Ishikawa (cell line): ENCODE measurements at regions not wholly inside any gene's neighbourhood (a gene's known extent, or its start where the extent isn't known, plus 50 kb on each side); places are given as distances from the start of the nearest gene placed in this dataset.

Source experiments
- CEBPB ChIP-seq: IDR thresholded peaks from 2 replicates; pipeline ENCODE4 v1.6.1; 2012
- CREB1 ChIP-seq: IDR thresholded peaks from 2 replicates; pipeline ENCODE4 v1.6.1; 2012; ENCODE audit warnings: low read depth
- EGR1 ChIP-seq: IDR thresholded peaks from 2 replicates; pipeline ENCODE4 v1.6.1; 2012
- EP300 ChIP-seq: IDR thresholded peaks from 2 replicates; pipeline ENCODE4 v1.6.1; 2012; ENCODE audit warnings: borderline replicate concordance
- FOXM1 ChIP-seq: IDR thresholded peaks from 2 replicates; pipeline ENCODE4 v1.6.1; 2012; ENCODE audit warnings: low read depth, borderline replicate concordance
- NFIC ChIP-seq: IDR thresholded peaks from 2 replicates; pipeline ENCODE4 v1.6.1; 2012
- RAD21 ChIP-seq: IDR thresholded peaks from 2 replicates; pipeline ENCODE4 v1.6.1; 2012; ENCODE audit warnings: low read depth
- TAF1 ChIP-seq: IDR thresholded peaks from 2 replicates; pipeline ENCODE4 v1.6.1; 2012; ENCODE audit warnings: low read depth, mild to moderate bottlenecking
- TCF12 ChIP-seq: IDR thresholded peaks from 2 replicates; pipeline ENCODE4 v1.6.1; 2012; ENCODE audit warnings: low read depth
- TEAD4 ChIP-seq: IDR thresholded peaks from 2 replicates; pipeline ENCODE4 v1.6.1; 2012
- YY1 ChIP-seq: IDR thresholded peaks from 2 replicates; pipeline ENCODE4 v1.6.1; 2012; ENCODE audit warnings: low read depth
- ZBTB7A ChIP-seq: IDR thresholded peaks from 2 replicates; pipeline ENCODE4 v1.6.1; 2012; ENCODE audit warnings: low read depth
- TF ChIP-seq, protein P1 (sequence below): IDR thresholded peaks from 2 replicates; pipeline ENCODE4 v1.6.1; 2012
- TF ChIP-seq, protein P2 (sequence below): IDR thresholded peaks from 2 replicates; pipeline ENCODE4 v1.6.1; 2012
- TF ChIP-seq, protein P3 (sequence below): IDR thresholded peaks from 2 replicates; pipeline ENCODE4 v1.6.1; 2012; ENCODE audit warnings: low read depth, mild to moderate bottlenecking

DNA sequence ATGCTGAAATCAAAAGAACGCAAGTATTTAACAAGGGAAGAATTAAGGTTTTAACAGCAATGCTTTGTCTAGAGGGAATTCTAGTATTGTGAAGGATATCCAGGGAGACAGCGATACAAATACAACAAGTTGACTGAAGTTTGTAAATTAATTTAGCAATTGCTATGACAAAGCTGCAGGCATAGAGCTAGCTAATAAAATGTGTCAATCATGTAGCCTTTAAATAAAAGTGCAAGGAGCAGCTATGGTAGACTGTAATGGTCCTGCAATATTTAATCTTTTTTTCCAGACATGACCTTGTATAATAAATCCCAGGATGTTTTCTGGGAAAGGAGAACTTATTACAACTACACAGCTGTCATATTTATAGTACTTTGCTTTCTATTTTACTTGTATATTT lies 779.3 kb downstream of the SLITRK5 start:
- no peak for TF ChIP-seq TEAD4
- TF ChIP-seq TCF12, result no peak
- TF ChIP-seq NFIC, result no peak
- TF ChIP-seq, protein P1, sequence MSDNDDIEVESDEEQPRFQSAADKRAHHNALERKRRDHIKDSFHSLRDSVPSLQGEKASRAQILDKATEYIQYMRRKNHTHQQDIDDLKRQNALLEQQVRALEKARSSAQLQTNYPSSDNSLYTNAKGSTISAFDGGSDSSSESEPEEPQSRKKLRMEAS, result no peak
- no peak for TF ChIP-seq FOXM1
- no peak for TF ChIP-seq ZBTB7A
- no peak for TF ChIP-seq TAF1
- TF ChIP-seq CREB1, result no peak
- TF ChIP-seq, protein P2, sequence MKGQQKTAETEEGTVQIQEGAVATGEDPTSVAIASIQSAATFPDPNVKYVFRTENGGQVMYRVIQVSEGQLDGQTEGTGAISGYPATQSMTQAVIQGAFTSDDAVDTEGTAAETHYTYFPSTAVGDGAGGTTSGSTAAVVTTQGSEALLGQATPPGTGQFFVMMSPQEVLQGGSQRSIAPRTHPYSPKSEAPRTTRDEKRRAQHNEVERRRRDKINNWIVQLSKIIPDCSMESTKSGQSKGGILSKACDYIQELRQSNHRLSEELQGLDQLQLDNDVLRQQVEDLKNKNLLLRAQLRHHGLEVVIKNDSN, result no peak
- no peak for TF ChIP-seq RAD21
- TF ChIP-seq CEBPB, result no peak
- TF ChIP-seq YY1, result no peak
- no peak for TF ChIP-seq EP300
- TF ChIP-seq, protein P3, sequence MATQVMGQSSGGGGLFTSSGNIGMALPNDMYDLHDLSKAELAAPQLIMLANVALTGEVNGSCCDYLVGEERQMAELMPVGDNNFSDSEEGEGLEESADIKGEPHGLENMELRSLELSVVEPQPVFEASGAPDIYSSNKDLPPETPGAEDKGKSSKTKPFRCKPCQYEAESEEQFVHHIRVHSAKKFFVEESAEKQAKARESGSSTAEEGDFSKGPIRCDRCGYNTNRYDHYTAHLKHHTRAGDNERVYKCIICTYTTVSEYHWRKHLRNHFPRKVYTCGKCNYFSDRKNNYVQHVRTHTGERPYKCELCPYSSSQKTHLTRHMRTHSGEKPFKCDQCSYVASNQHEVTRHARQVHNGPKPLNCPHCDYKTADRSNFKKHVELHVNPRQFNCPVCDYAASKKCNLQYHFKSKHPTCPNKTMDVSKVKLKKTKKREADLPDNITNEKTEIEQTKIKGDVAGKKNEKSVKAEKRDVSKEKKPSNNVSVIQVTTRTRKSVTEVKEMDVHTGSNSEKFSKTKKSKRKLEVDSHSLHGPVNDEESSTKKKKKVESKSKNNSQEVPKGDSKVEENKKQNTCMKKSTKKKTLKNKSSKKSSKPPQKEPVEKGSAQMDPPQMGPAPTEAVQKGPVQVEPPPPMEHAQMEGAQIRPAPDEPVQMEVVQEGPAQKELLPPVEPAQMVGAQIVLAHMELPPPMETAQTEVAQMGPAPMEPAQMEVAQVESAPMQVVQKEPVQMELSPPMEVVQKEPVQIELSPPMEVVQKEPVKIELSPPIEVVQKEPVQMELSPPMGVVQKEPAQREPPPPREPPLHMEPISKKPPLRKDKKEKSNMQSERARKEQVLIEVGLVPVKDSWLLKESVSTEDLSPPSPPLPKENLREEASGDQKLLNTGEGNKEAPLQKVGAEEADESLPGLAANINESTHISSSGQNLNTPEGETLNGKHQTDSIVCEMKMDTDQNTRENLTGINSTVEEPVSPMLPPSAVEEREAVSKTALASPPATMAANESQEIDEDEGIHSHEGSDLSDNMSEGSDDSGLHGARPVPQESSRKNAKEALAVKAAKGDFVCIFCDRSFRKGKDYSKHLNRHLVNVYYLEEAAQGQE, result no peak
- no peak for TF ChIP-seq EGR1

GRCh38 chr13:88456151-88456550 lies 785.0 kb downstream of the SLITRK5 start:
- TF ChIP-seq EP300 (no peak), EGR1 (no peak), RAD21 (no peak), NFIC (no peak), CEBPB (no peak), ZBTB7A (no peak), YY1 (no peak)
- TF ChIP-seq, protein P2, result no peak
- TF ChIP-seq, protein P1, result no peak
- TF ChIP-seq, protein P3, result no peak

DNA sequence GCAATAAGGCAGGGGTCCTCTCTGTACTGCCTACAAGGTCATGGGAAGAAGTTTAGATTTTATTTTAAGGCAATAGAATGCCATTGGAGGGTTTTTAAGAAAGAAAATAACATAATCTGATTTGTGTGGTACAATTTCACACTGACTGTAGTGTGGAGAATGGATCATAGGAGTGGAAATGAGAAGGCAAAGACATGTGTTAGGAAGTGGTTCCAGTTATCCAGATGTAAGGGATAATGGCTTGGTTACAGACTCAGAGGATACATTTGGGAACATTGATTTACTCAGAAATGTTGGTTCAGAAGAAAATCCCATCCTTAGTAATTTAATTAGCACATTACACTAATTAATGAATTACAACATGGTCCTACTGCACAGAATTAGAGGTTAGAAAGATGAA lies 788.2 kb downstream of the SLITRK5 start:
- TF ChIP-seq TCF12 (no peak), EP300 (no peak), YY1 (no peak), CREB1 (no peak), TEAD4 (no peak), EGR1 (no peak), ZBTB7A (no peak), CEBPB (no peak), FOXM1 (no peak), NFIC (no peak), RAD21 (no peak), TAF1 (no peak)
- TF ChIP-seq, protein P1, result no peak
- TF ChIP-seq, protein P2, result no peak
- TF ChIP-seq, protein P3, result no peak

DNA sequence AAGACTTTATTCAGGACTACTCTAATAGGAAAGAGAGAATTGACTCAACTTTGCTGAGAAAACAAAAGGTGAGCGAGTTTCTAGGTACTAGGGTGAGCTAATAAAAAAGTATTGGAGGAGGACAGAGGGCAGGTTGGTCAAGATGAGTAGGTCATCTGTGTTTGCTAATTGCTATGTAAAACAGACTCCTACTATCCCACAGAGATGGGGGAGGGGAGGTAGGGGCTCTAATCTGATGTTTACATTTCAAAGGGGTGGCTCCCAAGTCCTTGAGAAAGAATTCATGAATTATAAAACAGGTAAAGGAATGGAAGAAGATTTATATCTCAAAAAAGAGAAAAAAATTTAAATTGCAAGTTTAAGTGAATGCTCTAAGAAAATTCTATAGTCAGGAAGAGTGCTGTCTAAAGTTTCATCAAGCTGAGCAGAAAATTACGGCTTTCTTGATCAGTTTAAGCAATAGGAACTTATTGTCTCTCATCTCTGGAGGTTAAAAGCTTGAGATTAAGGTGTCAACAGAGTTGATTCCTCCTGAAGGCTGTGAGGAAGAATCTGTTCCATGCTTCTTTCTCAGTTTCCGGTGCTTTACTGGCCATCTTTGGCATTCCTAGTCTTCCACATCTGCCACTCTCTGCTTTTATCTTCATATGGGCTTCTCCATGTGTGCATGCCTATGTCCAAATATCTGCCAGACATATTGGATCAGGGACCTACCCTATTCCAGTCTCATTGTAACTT lies 790.3 kb downstream of the SLITRK5 start:
- TF ChIP-seq RAD21 (no peak), TAF1 (no peak), YY1 (no peak), ZBTB7A (no peak), TCF12 (no peak), EP300 (no peak), FOXM1 (no peak), CREB1 (no peak), NFIC (no peak), EGR1 (no peak), TEAD4 (no peak), CEBPB (no peak)
- TF ChIP-seq, protein P2, result no peak
- TF ChIP-seq, protein P1, result no peak
- TF ChIP-seq, protein P3, result no peak
